ENCODE measurements at regions not wholly inside any gene's neighbourhood (a gene's known extent, or its start where the extent isn't known, plus 50 kb on each side); places are given as distances from the start of the nearest gene placed in this dataset.

DNA sequence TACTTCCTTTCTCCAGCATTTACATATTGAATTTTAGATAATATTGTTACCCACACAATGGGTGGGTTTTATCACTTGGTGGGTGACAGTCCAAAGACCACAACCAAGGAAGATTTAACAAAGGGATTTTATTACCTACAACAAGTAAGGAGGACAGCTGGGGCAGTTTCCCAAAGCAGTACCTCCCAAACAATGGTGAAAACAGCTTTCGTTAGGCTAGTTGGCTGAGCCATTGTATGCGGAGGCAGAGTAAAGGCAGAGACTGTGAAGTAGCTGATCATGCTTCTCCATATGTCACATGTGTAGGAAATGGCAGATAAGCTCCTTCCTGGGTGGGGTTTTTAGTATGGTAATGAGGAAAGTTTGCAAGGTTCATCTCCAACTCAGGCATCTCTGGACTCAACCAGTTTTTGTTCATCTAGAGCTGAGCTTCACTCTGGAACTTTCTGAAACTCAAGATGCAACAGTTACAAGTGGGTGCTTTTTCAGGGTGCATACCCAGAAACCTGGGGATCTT, 104.3 kb upstream of the PSMD7 start:
- CTCF ChIA-PET = no interaction called here
- no peak overlapping the region for H3K4me2 ChIP-seq (ENCODE audit: low read length)
- no peak overlapping the region for H3K9ac ChIP-seq (ENCODE audit: low read length)
- no peaks in the 10 kb centered on the region for H3K79me2 ChIP-seq (ENCODE audit: insufficient read depth, low read length)
- DNase-seq (ENCODE audit: low read depth, low spot score) (no peak), ATAC-seq (no peak)
- H3K4me1 ChIP-seq (ENCODE audit: control insufficient read depth in 1 of 2, insufficient read depth in 2 of 2, low read length in 2 of 2) = no peaks in the 10 kb centered on the region
- no peak overlapping the region for H3K4me3 ChIP-seq (replicated peaks in 1 of 2; ENCODE audit: low read depth in 1 of 2, low read length in 2 of 2)
- POLR2A ChIA-PET = no interaction called here
- no peaks in the 10 kb centered on the region for H3K9me3 ChIP-seq (ENCODE audit: control insufficient read depth in 1 of 2, insufficient read depth in 1 of 2, low read depth in 1 of 2, low read length in 2 of 2)
- no peak overlapping the region for H2AFZ ChIP-seq (ENCODE audit: low read depth, low read length, poor library complexity, severe bottlenecking)
- H3K27me3 ChIP-seq (ENCODE audit: insufficient read depth, low read length) = no peaks in the 10 kb centered on the region
- BruUV-seq (replicated peaks) = no TSS peak
- no peak overlapping the region for H3K27ac ChIP-seq (ENCODE audit: low read depth, low read length)
- RAD21 ChIA-PET (ENCODE audit: low non-redundant PET in 1 of 2, low total read pairs in 2 of 2, uncharacterized antibody in 2 of 2, unreplicated experiment in 2 of 2) = no interaction called here
- no peaks in the 10 kb centered on the region for H4K20me1 ChIP-seq (ENCODE audit: insufficient read depth)
- intact Hi-C loops (cut with micrococcal nuclease) = no loop called here
- TF ChIP-seq FOSL1 (IDR thresholded peaks at IDR 0.05; ENCODE audit: low read depth) (no peak), POLR2A (IDR thresholded peaks at IDR 0.05; ENCODE audit: borderline replicate concordance, extremely low read depth, insufficient read depth, insufficient read length) (no peak), CEBPB (IDR thresholded peaks at IDR 0.05; ENCODE audit: low read depth) (no peak), EZH2phosphoT487 (IDR thresholded peaks at IDR 0.05; ENCODE audit: borderline replicate concordance) (no peak)
- TF ChIP-seq, protein P1, sequence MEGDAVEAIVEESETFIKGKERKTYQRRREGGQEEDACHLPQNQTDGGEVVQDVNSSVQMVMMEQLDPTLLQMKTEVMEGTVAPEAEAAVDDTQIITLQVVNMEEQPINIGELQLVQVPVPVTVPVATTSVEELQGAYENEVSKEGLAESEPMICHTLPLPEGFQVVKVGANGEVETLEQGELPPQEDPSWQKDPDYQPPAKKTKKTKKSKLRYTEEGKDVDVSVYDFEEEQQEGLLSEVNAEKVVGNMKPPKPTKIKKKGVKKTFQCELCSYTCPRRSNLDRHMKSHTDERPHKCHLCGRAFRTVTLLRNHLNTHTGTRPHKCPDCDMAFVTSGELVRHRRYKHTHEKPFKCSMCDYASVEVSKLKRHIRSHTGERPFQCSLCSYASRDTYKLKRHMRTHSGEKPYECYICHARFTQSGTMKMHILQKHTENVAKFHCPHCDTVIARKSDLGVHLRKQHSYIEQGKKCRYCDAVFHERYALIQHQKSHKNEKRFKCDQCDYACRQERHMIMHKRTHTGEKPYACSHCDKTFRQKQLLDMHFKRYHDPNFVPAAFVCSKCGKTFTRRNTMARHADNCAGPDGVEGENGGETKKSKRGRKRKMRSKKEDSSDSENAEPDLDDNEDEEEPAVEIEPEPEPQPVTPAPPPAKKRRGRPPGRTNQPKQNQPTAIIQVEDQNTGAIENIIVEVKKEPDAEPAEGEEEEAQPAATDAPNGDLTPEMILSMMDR (IDR thresholded peaks at IDR 0.05 in 2 of 3, conservative IDR thresholded peaks at IDR 0.05 in 1 of 3; ENCODE audit: borderline replicate concordance in 1 of 3, insufficient read depth in 1 of 3, low read depth in 2 of 3, low read length in 2 of 3) = no peak
- H3K36me3 ChIP-seq (ENCODE audit: control insufficient read depth in 1 of 2, insufficient read depth in 2 of 2, low read length in 2 of 2) = no peaks in the 10 kb centered on the region
- H3K9me2 ChIP-seq (ENCODE audit: insufficient read depth) = no peaks in the 10 kb centered on the region

DNA sequence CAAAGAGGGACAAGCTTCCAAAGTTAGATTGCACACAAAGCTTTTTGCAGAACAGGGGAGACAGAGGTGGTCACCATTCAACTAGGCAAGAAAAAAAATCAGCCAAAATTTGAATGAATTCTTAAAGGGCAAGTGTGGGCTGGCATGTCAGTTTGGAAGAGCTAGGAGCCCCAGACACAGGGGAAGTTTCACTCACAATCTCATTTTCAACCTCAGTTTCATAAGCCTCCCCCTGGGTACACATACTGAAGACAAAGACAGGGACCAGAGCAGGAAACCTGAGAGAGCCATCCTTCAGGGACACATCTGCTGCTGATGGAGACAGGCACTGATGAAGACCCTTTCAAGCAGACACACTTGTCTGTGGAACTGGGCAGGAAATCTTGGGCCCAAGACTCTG, 106.3 kb upstream of the PSMD7 start:
- no peaks in the 10 kb centered on the region for H3K79me2 ChIP-seq (ENCODE audit: insufficient read depth, low read length)
- ATAC-seq (no peak), DNase-seq (ENCODE audit: low read depth, low spot score) (no peak)
- ChIA-PET RAD21 (ENCODE audit: low non-redundant PET in 1 of 2, low total read pairs in 2 of 2, uncharacterized antibody in 2 of 2, unreplicated experiment in 2 of 2) (no interaction called here), CTCF (no interaction called here), POLR2A (no interaction called here)
- no peaks in the 10 kb centered on the region for H3K9me3 ChIP-seq (ENCODE audit: control insufficient read depth in 1 of 2, insufficient read depth in 1 of 2, low read depth in 1 of 2, low read length in 2 of 2)
- intact Hi-C loops (cut with micrococcal nuclease) = no loop called here
- H3K27me3 ChIP-seq (ENCODE audit: insufficient read depth, low read length) = no peaks in the 10 kb centered on the region
- no TSS peak for BruUV-seq (replicated peaks)
- H3K4me1 ChIP-seq (ENCODE audit: control insufficient read depth in 1 of 2, insufficient read depth in 2 of 2, low read length in 2 of 2) = no peaks in the 10 kb centered on the region
- H3K9ac ChIP-seq (ENCODE audit: low read length) = no peak overlapping the region
- H3K36me3 ChIP-seq (ENCODE audit: control insufficient read depth in 1 of 2, insufficient read depth in 2 of 2, low read length in 2 of 2) = no peaks in the 10 kb centered on the region
- no peak overlapping the region for H3K4me2 ChIP-seq (ENCODE audit: low read length)
- TF ChIP-seq, protein P2, sequence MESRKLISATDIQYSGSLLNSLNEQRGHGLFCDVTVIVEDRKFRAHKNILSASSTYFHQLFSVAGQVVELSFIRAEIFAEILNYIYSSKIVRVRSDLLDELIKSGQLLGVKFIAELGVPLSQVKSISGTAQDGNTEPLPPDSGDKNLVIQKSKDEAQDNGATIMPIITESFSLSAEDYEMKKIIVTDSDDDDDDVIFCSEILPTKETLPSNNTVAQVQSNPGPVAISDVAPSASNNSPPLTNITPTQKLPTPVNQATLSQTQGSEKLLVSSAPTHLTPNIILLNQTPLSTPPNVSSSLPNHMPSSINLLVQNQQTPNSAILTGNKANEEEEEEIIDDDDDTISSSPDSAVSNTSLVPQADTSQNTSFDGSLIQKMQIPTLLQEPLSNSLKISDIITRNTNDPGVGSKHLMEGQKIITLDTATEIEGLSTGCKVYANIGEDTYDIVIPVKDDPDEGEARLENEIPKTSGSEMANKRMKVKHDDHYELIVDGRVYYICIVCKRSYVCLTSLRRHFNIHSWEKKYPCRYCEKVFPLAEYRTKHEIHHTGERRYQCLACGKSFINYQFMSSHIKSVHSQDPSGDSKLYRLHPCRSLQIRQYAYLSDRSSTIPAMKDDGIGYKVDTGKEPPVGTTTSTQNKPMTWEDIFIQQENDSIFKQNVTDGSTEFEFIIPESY (IDR thresholded peaks at IDR 0.05; ENCODE audit: extremely low read depth, insufficient replicate concordance, low read length) = no peak
- TF ChIP-seq FOSL1 (IDR thresholded peaks at IDR 0.05; ENCODE audit: low read depth) (no peak), EGR1 (IDR thresholded peaks at IDR 0.05; ENCODE audit: low read depth) (no peak), YY1 (IDR thresholded peaks at IDR 0.05; ENCODE audit: extremely low read depth, insufficient replicate concordance, low read depth, low read length) (no peak), CEBPB (IDR thresholded peaks at IDR 0.05; ENCODE audit: low read depth) (no peak), EZH2phosphoT487 (IDR thresholded peaks at IDR 0.05; ENCODE audit: borderline replicate concordance) (no peak)
- TF ChIP-seq, protein P3, sequence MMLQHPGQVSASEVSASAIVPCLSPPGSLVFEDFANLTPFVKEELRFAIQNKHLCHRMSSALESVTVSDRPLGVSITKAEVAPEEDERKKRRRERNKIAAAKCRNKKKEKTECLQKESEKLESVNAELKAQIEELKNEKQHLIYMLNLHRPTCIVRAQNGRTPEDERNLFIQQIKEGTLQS (IDR thresholded peaks at IDR 0.05) = no peak
- no peaks in the 10 kb centered on the region for H4K20me1 ChIP-seq (ENCODE audit: insufficient read depth)
- H3K27ac ChIP-seq (ENCODE audit: low read depth, low read length) = no peak overlapping the region
- no peaks in the 10 kb centered on the region for H3K9me2 ChIP-seq (ENCODE audit: insufficient read depth)
- H2AFZ ChIP-seq (ENCODE audit: low read depth, low read length, poor library complexity, severe bottlenecking) = no peak overlapping the region
- no peak overlapping the region for H3K4me3 ChIP-seq (replicated peaks in 1 of 2; ENCODE audit: low read depth in 1 of 2, low read length in 2 of 2)
